ENCODE measurements at regions not wholly inside any gene's neighbourhood (a gene's known extent, or its start where the extent isn't known, plus 50 kb on each side); places are given as distances from the start of the nearest gene placed in this dataset.
"Not testable (repeated sequence)": the region's sequence is repeated elsewhere in the genome, so short reads cannot be mapped to it uniquely, and the experiment has no call there.

DNA sequence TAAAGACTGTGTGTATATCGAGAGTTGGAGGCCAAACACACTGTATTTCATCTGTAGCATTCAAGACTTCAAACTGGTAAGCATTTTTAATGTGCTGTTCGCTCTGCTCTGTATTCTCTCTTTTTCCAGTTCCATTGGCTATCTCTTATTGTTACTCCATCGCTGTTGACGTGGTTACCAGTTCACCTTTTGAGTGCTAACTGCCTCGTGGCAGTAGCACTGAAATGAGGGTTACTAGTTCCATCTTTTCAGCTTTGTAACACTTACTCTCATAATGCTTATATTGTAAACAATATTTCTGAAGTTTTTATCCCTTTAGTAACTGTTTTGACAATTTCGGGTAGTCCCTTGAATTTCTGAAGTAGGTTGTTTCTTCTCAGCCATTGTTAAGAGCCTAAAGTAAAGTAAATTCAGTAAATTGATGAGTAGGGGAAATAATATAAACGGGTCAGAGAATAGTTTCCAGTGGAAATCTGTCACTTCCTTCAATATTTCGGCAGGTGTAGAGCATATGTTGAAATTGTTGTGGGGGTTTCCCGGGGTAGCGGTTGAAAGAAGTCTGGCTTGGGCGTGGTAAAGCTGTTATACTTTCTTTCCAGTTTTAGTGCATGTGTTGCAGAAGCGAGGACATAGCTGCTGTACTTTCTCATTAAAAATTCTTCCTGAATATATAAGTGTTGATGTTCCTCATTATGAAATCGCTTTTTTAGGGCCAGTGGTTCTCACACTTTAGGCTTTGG lies 175.7 kb upstream of the GOLGA6L22 start:
- not testable (repeated sequence) for H3K27me3 Mint-ChIP-seq, ATAC-seq, H3K36me3 Mint-ChIP-seq, H3K9me3 Mint-ChIP-seq, H3K4me1 Mint-ChIP-seq, H3K27ac Mint-ChIP-seq, H3K4me3 Mint-ChIP-seq

DNA sequence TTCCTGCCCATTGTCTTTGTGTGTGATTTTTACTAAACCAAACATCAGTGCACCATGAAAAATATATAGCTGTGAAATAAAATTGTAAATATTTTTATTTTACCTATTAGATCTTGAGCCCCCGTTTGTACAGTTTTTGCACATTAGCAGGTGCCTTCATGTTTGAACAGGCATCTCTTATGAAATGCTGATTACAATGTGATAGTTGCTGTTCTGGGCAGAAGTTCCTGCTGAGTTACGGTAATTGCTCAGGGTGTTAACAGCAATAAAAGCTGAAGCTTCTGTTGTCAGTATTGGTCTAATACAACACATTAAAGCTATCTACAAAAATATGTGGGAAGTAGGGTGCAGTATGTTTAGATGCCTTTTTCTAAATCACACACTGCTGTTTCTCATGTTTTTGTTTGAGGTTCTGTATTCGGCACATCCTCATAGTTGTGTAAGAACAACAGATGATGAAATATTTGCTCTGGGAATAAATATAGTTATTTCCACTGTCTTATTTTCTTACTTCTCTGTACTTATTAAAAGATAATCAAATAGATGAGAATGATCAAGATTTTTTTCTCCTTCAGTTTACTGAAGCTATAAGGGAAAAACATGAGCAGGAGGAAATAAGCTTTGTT lies 173.8 kb upstream of the GOLGA6L22 start:
- not testable (repeated sequence) for ATAC-seq, H3K4me3 Mint-ChIP-seq, H3K27me3 Mint-ChIP-seq, H3K27ac Mint-ChIP-seq, H3K4me1 Mint-ChIP-seq, H3K9me3 Mint-ChIP-seq, H3K36me3 Mint-ChIP-seq

DNA sequence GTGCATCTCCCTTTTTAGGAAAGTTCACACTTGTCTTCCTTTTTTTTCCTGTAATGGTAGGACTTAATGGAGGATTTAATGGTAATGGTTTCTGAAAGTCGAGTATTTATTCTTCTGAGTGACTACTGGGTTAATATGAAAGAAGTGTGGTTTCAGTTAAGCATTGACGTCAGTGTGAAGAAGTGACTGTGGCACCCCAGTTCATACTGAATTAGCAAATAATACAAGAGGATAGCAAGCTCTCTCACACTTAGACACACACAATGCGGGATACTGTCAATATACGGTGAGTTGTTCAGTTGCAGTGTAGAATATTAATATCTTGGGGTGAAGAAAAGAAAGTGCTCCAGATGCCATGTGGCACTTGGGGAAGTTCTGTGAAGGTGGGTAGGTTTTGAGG lies 167.6 kb upstream of the GOLGA6L22 start:
- not testable (repeated sequence) for H3K27ac Mint-ChIP-seq, H3K4me3 Mint-ChIP-seq, H3K4me1 Mint-ChIP-seq, H3K9me3 Mint-ChIP-seq, H3K36me3 Mint-ChIP-seq, ATAC-seq, H3K27me3 Mint-ChIP-seq

DNA sequence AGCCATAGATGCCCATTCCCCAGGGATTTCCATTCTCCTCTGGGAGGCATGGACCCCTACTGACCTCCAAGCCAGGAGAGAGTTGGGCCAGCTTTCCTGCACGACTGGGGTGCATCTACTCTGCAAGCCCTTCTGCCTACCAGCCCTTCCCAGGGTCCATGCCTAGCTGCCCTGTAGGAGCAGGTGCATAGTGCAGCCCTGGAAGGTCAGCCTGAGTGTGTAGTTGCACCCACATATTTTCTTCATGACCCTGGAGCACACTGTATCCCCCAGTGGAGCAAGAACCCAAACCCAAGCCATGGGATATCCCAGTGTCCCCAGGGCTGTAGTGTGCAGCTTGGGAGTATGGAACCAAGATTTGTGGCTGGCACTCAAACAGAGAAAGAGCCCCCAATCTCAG lies 155.6 kb upstream of the GOLGA6L22 start:
- not testable (repeated sequence) for H3K9me3 Mint-ChIP-seq, H3K4me1 Mint-ChIP-seq, H3K4me3 Mint-ChIP-seq, H3K27ac Mint-ChIP-seq, H3K27me3 Mint-ChIP-seq, H3K36me3 Mint-ChIP-seq
- ATAC-seq, result peak; percentile 45
